ENCODE measurements at regions not wholly inside any gene's neighbourhood (a gene's known extent, or its start where the extent isn't known, plus 50 kb on each side); places are given as distances from the start of the nearest gene placed in this dataset.

DNA sequence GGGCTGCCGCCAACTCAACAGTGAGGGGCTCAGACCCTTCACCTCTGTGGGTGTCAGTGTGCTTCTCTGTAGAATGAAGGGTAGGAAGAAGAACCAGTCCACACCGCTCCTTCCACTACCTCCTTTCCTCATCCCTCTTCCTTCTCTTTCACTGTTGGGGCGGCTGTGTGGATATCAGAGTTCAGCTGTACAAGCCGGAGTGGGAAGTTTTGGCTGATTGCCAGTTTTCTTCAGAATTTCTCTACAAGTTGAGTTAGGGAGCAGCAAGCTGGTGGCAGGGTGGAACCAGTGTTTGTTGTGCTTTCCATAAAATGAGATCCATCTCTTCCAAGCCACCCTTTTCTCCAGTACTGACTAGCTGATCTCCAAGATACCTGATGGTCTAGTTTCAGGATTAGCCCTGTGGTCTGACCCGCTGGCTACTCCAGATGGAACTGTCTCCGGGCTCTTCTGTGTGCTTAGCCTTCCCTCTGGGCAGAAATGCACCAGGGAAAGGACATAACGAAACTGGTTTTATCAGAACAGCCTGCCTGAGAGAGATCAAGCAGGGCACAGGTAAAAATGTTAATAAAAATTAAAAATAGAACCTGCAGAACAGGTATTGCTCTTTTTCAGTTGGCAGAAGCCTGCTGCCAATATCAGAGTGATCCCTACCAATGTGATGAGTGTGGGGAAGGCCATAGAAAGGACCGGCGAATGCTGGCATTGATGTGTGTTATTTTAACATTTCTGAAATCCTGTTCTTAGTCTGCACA lies 169.9 kb upstream of the TSC22D2 start:
- H3K36me3 ChIP-seq (ENCODE audit: control insufficient read depth in 2 of 4, insufficient read depth in 4 of 4, low read length in 3 of 4): no peaks in the 10 kb centered on the region
- H3K79me1 ChIP-seq (ENCODE audit: low read depth, low read length): no peaks in the 10 kb centered on the region
- DNase-seq (ENCODE audit: low read depth in 1 of 2, low spot score in 2 of 2) (no peak), FAIRE-seq (no peak)
- no peaks in the 10 kb centered on the region for H3K9me3 ChIP-seq (ENCODE audit: insufficient read depth in 2 of 2, low read depth in 1 of 2, low read length in 1 of 2)
- peaks cover 0 to 8% (median 2%) of the 10 kb centered on the region in 4 experiments; a peak in 4 of 7 replicates for H3K4me1 ChIP-seq (replicated peaks in 1 of 4; ENCODE audit: control insufficient read depth in 3 of 4, insufficient read depth in 4 of 4, low read length in 3 of 4)
- H2BK15ac ChIP-seq (ENCODE audit: low read length): no peak overlapping the region
- no peak overlapping the region for H3K4me3 ChIP-seq (ENCODE audit: extremely low read depth in 1 of 4, insufficient read depth in 2 of 4, low read depth in 3 of 4, low read length in 4 of 4)
- no peaks in the 10 kb centered on the region for H3K79me2 ChIP-seq (ENCODE audit: control insufficient read depth in 1 of 2, insufficient read depth in 2 of 2, low read length in 2 of 2)
- no peak overlapping the region for H3K56ac ChIP-seq (replicated peaks; ENCODE audit: insufficient read length, low read depth, low read length)
- no peak overlapping the region for H3K14ac ChIP-seq (ENCODE audit: insufficient read length)
- H3K27ac ChIP-seq (ENCODE audit: low read depth, low read length): no peak overlapping the region
- no peaks in the 10 kb centered on the region for H3K27me3 ChIP-seq (replicated peaks in 1 of 4; ENCODE audit: control insufficient read depth in 3 of 4, extremely low read depth in 1 of 4, insufficient read depth in 3 of 4, low read length in 3 of 4)
- ChIA-PET CTCF (ENCODE audit: partially characterized antibody) (interaction anchor here (0.6 to 8.9 kb wide), 36 partner anchors 9 to 302 kb away, joined by 3 to 77 read pairs (median 5); partner anchors contain the start of gene TSC22D2), POLR2A (ENCODE audit: partially characterized antibody) (interaction anchor here (1.3 to 1.5 kb wide), 2 partner anchors 16 to 171 kb away, joined by 3 to 4 read pairs; no protein-coding TSS in a partner anchor)
- no peak overlapping the region for H3K23ac ChIP-seq (ENCODE audit: insufficient read length)
- no peak overlapping the region for H2BK20ac ChIP-seq (ENCODE audit: low read length)
- H3K18ac ChIP-seq (ENCODE audit: extremely low read depth, low read length): no peak overlapping the region
- H2BK120ac ChIP-seq (replicated peaks; ENCODE audit: low read depth, low read length): no peak overlapping the region
- no peak overlapping the region for H4K8ac ChIP-seq (ENCODE audit: extremely low read depth, insufficient read depth, low read length)
- H3K23me2 ChIP-seq (ENCODE audit: low read depth, low read length): no peaks in the 10 kb centered on the region
- H2AFZ ChIP-seq (ENCODE audit: low read length): no peak overlapping the region
- no peak overlapping the region for H3K4ac ChIP-seq (replicated peaks; ENCODE audit: insufficient read length, low read depth, low read length)
- H4K5ac ChIP-seq (ENCODE audit: insufficient read length, low read depth, low read length): no peak overlapping the region
- no peak overlapping the region for H3K9ac ChIP-seq (replicated peaks in 1 of 4; ENCODE audit: extremely low read depth in 1 of 4, low read depth in 3 of 4, low read length in 3 of 4)
- H4K20me1 ChIP-seq (replicated peaks in 1 of 2; ENCODE audit: control insufficient read depth in 1 of 2, insufficient read depth in 2 of 2, low read length in 2 of 2): no peaks in the 10 kb centered on the region
- H4K91ac ChIP-seq (replicated peaks; ENCODE audit: insufficient read length, low read length): no peak overlapping the region
- H2AK5ac ChIP-seq (ENCODE audit: low read depth, low read length): no peak overlapping the region
- 90% methylated on average over 9 of the region's 9 CpGs; no CpG with 5 or more reads in 1 of the 2 experiments for WGBS, 2 experiments (ENCODE audit: extremely low coverage in 1 of 2, insufficient coverage in 1 of 2, insufficient read length in 1 of 2, insufficient replicate concordance in 2 of 2, low coverage in 1 of 2, low lambda C conversion rate in 2 of 2, missing lambda C conversion rate in 1 of 2)
- no peak overlapping the region for H2BK12ac ChIP-seq (ENCODE audit: low read depth, low read length)
- no peak overlapping the region for H2BK5ac ChIP-seq (ENCODE audit: low read depth, low read length)
- H3K4me2 ChIP-seq (ENCODE audit: insufficient read depth in 1 of 2, low read depth in 2 of 2, low read length in 2 of 2): no peak overlapping the region
- no peak for TF ChIP-seq GABPA (IDR thresholded peaks at IDR 0.05; ENCODE audit: borderline replicate concordance, insufficient read depth, low read length)
- TF ChIP-seq, protein P1, sequence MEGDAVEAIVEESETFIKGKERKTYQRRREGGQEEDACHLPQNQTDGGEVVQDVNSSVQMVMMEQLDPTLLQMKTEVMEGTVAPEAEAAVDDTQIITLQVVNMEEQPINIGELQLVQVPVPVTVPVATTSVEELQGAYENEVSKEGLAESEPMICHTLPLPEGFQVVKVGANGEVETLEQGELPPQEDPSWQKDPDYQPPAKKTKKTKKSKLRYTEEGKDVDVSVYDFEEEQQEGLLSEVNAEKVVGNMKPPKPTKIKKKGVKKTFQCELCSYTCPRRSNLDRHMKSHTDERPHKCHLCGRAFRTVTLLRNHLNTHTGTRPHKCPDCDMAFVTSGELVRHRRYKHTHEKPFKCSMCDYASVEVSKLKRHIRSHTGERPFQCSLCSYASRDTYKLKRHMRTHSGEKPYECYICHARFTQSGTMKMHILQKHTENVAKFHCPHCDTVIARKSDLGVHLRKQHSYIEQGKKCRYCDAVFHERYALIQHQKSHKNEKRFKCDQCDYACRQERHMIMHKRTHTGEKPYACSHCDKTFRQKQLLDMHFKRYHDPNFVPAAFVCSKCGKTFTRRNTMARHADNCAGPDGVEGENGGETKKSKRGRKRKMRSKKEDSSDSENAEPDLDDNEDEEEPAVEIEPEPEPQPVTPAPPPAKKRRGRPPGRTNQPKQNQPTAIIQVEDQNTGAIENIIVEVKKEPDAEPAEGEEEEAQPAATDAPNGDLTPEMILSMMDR (IDR thresholded peaks at IDR 0.05; ENCODE audit: control extremely low read depth in 1 of 3, insufficient read depth in 1 of 3, low read depth in 1 of 3, low read length in 3 of 3): no peak
